NCI-H187 treated with DMSO at 0.1 percent for 48 hours (cell line): ENCODE measurements at regions not wholly inside any gene's neighbourhood (a gene's known extent, or its start where the extent isn't known, plus 50 kb on each side); places are given as distances from the start of the nearest gene placed in this dataset.
"Not testable (repeated sequence)": the region's sequence is repeated elsewhere in the genome, so short reads cannot be mapped to it uniquely, and the experiment has no call there.

Source experiments
- DNase-seq: peaks from one replicate; lab custom pipeline; 2025; lab: John Stamatoyannopoulos, UW

DNA sequence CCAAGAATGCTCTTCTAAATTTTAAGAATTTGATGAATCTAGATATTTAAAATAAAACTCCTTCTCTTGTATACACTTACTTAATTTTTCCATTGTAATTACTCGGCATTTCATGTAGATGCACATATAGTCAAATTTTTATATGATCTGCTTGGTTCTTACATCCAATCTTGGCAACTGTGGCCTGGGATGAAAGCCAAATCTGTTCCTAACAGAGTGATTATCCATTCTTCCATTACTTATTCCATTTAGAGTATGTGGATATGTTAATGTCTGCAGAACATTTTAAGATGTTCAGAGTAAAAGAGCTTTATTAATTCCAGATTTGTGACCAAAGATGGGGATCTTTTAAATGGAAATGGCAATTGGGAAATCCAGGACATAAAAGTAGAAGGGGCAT is 144.1 kb upstream of the PDE7B start:
- no peak for DNase-seq

DNA sequence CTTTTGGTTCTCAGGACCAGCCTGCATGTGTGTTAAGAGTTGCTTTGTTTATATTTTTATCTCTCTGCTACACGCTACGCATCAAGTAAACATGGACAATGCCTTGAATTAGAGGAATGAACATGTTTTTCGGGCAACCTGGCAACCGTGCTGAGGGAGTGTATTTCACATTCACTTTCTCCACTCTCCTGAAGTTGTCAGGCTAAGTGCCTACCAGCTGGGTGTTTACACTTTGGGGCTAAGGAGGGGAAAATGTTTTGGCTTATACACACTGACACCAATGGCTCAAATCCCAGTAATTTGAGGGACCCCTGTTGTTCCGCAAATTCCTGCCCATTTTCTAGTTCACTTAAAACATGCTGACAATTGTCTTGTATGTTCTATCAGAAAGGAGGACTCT is 141.5 kb upstream of the PDE7B start:
- no peak for DNase-seq

- no peak for DNase-seq
Observed at GRCh38 chr6:135722190-135722589, 129.3 kb upstream of the PDE7B start.

GRCh38 chr6:135722679-135723078 is 128.8 kb upstream of the PDE7B start:
- DNase-seq: no peak

- no peak for DNase-seq
Observed at GRCh38 chr6:135728589-135728988, 122.9 kb upstream of the PDE7B start.

GRCh38 chr6:135731116-135731515 is 120.4 kb upstream of the PDE7B start:
- DNase-seq: no peak

DNA sequence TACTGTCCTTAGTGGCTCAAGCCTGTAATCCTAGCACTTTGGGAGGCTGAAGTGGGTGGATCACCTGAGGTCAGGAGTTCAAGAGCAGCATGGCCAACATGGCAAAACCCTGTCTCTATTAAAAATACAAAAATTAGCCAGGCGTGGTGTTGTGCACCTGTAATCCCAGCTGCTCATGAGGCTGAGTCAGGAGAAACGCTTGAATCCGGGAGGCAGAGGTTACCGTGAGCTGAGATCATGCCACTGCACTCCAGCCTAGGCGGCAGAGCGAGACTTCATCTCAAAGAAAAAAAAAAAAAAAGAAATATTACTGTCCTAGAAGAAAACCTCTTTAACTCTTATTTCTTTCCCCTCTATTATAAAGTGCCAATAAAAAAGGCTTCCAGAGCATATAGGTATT is 115.2 kb upstream of the PDE7B start:
- DNase-seq: not testable (repeated sequence)

- DNase-seq: no peak
Observed at GRCh38 chr6:135738636-135739035, 112.9 kb upstream of the PDE7B start.

DNA sequence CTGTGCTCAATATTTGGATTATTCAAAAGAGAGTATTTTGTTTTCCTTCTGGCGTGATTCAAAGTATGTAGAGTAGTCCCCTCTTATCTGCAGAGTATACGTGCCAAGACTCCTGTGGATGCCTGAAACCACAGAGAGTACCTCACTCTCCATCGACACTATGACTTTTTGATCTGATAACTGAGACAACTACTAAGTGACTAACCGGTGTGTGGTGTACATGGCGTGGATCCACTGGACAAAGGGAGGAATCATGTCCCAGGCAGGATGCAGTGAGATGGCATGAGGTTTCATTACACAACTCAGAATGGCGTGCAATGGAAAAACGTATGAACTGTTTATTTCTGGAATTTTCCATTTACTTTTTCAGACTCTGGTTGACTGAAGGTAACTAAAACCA is 112.2 kb upstream of the PDE7B start:
- no peak for DNase-seq

GRCh38 chr6:135740580-135740979 is 110.9 kb upstream of the PDE7B start:
- DNase-seq: no peak

DNA sequence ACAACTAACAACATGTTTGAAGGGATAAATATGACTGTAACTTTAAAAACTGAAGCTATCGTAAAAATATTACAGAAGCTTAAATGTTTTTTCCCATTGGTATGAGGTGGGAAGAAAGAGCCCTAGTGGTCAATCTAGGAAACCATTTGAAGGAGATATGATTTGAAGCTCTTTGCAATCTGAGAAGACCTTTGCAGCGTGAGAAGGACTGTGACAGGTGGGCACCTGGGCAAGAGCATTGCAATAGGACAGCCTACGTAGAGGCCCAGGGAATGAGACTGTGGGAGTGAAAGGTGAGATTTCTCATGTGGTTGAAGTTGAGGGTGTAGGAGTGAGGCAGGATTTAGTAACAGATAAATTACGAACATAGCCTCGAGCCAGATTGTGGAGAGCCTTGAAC is 108.0 kb upstream of the PDE7B start:
- DNase-seq: no peak

DNA sequence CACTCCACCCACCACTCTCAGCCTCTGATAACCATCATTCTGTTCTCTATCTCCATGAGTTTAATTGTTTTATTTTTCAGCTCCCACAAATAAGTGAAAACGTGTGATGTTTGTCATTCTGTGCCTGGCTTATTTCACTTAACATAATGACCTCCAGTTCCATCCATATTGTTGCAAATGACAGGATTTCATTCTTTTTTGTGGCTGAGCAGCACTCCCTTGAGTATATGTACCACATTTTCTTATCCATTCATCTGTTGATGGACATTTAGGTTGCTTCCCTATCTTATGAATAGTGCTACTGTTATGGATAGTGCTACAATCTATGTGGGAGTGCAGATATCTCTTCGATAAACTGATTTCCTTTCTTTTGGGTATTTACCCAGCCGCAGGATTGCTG is 103.3 kb upstream of the PDE7B start:
- DNase-seq: no peak

DNA sequence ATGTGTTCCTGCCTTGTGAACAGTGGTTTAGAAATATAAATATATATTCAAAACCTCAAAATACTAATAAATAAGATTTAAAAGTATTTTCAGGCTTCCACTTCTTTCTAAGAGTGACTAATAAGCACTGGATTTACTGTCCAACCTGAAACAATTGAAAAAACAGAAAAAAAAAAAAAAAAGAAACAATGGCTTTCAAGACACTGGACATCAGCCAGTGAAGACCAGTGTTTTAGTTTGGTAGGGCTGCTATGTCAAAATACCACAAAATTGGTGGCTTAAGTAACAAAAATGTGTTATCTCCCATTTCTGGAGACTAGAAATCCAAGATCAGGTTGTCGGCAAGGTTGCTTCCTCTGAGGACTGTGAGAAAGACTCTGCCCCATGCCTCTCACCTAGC is 101.4 kb upstream of the PDE7B start:
- no peak for DNase-seq

GRCh38 chr6:135753196-135753595 is 98.3 kb upstream of the PDE7B start:
- DNase-seq: no peak

GRCh38 chr6:135759831-135760230 is 91.7 kb upstream of the PDE7B start:
- no peak for DNase-seq

GRCh38 chr6:135774006-135774405 is 77.5 kb upstream of the PDE7B start:
- no peak for DNase-seq

DNA sequence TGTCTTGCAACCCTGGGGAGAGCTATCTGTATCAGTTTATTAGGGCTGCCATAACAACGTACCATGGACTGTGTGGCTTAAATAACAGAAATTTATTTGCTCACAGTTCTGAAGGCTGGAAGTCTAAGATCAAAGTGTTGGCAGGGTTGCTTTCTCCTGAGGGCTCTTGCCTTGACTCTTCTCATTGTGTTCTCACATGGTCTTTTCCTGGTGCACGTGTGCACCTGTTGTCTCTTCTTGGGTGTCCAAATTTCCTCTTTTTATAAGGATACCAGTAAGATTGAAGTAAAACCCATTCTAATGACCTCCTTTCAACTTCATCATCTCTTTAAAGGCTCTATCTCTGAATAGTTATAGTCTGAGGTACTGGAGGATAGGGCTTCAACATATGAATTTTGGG is 72.3 kb upstream of the PDE7B start:
- DNase-seq: no peak

GRCh38 chr6:135780326-135780725 is 71.2 kb upstream of the PDE7B start:
- no peak for DNase-seq

- no peak for DNase-seq
Observed at GRCh38 chr6:135782546-135782945, 69.0 kb upstream of the PDE7B start.

GRCh38 chr6:135784507-135784906 is 67.0 kb upstream of the PDE7B start:
- no peak for DNase-seq

DNA sequence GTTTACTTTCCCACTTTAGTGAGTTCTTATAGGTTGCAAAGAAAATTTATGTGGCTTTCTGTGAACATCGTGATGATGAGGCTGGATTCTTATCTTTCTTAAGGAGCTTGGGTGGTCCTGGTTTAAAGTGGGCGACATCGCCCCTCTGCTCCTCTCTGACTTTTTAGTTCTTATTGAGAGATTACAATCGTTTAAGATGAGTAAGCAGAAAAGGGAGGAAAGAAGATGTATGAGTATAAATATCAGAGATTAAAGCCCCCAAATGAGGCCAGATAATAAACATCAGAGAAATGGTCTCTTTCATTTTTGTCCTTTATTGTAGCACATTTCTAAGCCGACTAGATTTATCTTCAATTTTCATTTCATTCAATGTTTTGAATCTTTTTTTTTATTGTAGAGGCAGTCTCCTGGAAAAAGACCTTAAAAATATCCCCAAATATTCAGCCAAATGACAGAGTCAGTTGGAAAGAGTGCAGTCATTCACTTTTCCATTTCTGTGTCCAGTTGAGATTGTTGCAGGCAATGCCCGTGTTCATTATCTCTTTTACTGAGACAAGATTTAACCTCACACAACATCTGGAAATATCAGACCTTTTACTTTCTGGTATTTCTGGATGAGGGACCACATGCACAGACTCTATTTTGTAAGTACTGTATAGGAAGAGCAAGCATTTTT is 62.0 kb upstream of the PDE7B start:
- no peak for DNase-seq

DNA sequence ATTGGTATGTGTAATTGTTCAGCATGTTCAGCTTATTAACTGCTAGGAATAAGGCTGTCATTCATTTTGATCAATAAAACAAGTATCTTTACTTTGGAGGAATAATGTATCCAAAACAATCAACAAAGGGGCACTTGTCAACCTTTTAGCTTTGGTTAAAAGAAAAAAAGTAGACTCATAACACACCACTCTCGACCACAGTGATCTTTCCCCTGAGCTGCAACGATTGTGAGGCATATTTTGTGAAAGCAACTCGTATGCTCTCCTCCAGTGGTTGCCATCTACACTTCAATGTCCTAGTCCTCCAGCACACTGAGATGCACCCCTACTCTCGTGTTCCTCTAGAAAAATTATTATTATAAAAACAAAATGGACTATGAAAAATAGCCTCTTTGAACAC is 60.1 kb upstream of the PDE7B start:
- DNase-seq: no peak

- DNase-seq: no peak
Observed at GRCh38 chr6:135796643-135797305, 54.7 kb upstream of the PDE7B start.

DNA sequence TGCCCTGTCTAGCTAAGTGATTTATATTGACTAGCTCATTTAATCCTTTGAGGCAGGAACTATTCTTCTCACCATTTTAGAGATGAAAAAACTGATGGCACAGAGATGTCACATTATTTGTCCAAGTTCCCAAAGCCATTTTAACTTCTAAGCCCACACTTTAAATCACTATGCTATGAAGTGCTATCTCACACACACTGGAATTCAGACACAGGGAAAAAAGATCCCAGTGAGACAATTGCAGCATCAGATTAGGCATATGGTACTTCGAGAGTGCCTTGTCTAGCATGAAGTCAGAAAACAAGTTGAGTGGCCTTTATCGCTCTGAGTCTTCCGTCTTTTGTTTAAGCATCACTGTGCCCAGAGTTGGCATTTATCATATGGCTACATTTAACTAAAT is 54.1 kb upstream of the PDE7B start:
- DNase-seq: no peak
